ENCODE measurements at regions not wholly inside any gene's neighbourhood (a gene's known extent, or its start where the extent isn't known, plus 50 kb on each side); places are given as distances from the start of the nearest gene placed in this dataset.

GRCh38 chr11:23179609-23180008, 319.3 kb upstream of the CCDC179 start:
- intact Hi-C loops (cut with DNase I, micrococcal nuclease) = no loop called here
- no peaks in the 10 kb centered on the region for H3K9me3 ChIP-seq
- no peak for DNase-seq
- no peak for ATAC-seq
- no peaks in the 10 kb centered on the region for H3K4me1 ChIP-seq (ENCODE audit: low read depth)
- no peaks in the 10 kb centered on the region for H3K36me3 ChIP-seq (ENCODE audit: low read depth)
- no peak overlapping the region for H3K4me3 ChIP-seq
- TF ChIP-seq CTCF (IDR thresholded peaks at IDR 0.05) = no peak

GRCh38 chr11:23181022-23181807, 320.9 kb upstream of the CCDC179 start:
- intact Hi-C loops (cut with DNase I, micrococcal nuclease) = no loop called here
- no peak for DNase-seq
- TF ChIP-seq CTCF (IDR thresholded peaks at IDR 0.05) = no peak
- Histone ChIP-seq H3K4me3 (no peak overlapping the region), H3K4me1 (ENCODE audit: low read depth) (no peaks in the 10 kb centered on the region), H3K9me3 (no peaks in the 10 kb centered on the region), H3K36me3 (ENCODE audit: low read depth) (no peaks in the 10 kb centered on the region)
- ATAC-seq = no peak

- no peak for TF ChIP-seq CTCF (IDR thresholded peaks at IDR 0.05)
- no peak for ATAC-seq
Observed at GRCh38 chr11:23192256-23192655, 332.0 kb upstream of the CCDC179 start.

GRCh38 chr11:23201936-23202522, 341.8 kb upstream of the CCDC179 start:
- ATAC-seq (no peak), DNase-seq (peak in 1 of 3 donors; percentile 23)
- intact Hi-C loops (cut with DNase I, micrococcal nuclease) = no loop called here
- Histone ChIP-seq H3K9me3 (peaks cover 16% of the 10 kb centered on the region), H3K4me3 (no peak overlapping the region), H3K4me1 (ENCODE audit: low read depth) (no peaks in the 10 kb centered on the region), H3K36me3 (ENCODE audit: low read depth) (no peaks in the 10 kb centered on the region)
- TF ChIP-seq CTCF (IDR thresholded peaks at IDR 0.05) = no peak

More at GRCh38 chr11:23192256-23192655, 332.0 kb upstream of the CCDC179 start:
- no peak overlapping the region for H3K4me3 ChIP-seq
- DNase-seq = no peak
- no peaks in the 10 kb centered on the region for H3K4me1 ChIP-seq (ENCODE audit: low read depth)
- no peaks in the 10 kb centered on the region for H3K9me3 ChIP-seq
- intact Hi-C loops (cut with DNase I, micrococcal nuclease) = no loop called here
- H3K36me3 ChIP-seq (ENCODE audit: low read depth) = no peaks in the 10 kb centered on the region

GRCh38 chr11:23202611-23203010, 342.3 kb upstream of the CCDC179 start:
- H3K36me3 ChIP-seq (ENCODE audit: low read depth) = no peaks in the 10 kb centered on the region
- DNase-seq (no peak), ATAC-seq (no peak)
- intact Hi-C loops (cut with DNase I, micrococcal nuclease) = no loop called here
- no peaks in the 10 kb centered on the region for H3K4me1 ChIP-seq (ENCODE audit: low read depth)
- H3K4me3 ChIP-seq = no peak overlapping the region
- no peak for TF ChIP-seq CTCF (IDR thresholded peaks at IDR 0.05)
- H3K9me3 ChIP-seq = peaks cover 14% of the 10 kb centered on the region
